IMR-90 (cell line): ENCODE measurements at regions not wholly inside any gene's neighbourhood (a gene's known extent, or its start where the extent isn't known, plus 50 kb on each side); places are given as distances from the start of the nearest gene placed in this dataset.

Experiments
- ATAC-seq: fragments of 200-7000 bp; cut with Tn5 transposase; 2 replicates; pipeline ENCODE4 v1.9.1; 2020; ENCODE audit warnings: low read depth, mild to moderate bottlenecking, moderate library complexity
- BruUV-seq: library from RNA; stranded (reverse); fragments of 400-500 nt; replicated peaks from 2 replicates; lab custom pipeline; 2021; lab: Mats Ljungman, UMichigan
- CTCF ChIA-PET: fragments of 300-600 bp; formaldehyde crosslinking; extraction: SDS; loops from one replicate; lab custom pipeline; 2021; ENCODE audit warnings: antibody characterized with exemption; lab: Yijun Ruan, JAX
- POLR2A ChIA-PET: fragments of 300-600 bp; sonication (Branson Sonifier 250); formaldehyde crosslinking; loops from one replicate; lab custom pipeline; 2022; ENCODE audit warnings: antibody characterized with exemption; ENCODE audit not compliant: unreplicated experiment; lab: Charles Lee
- DNase-seq: peaks from one replicate; pipeline ENCODE4 v3.0.0; 2013
- H2AFZ ChIP-seq: replicated peaks from 2 replicates; pipeline ENCODE3; 2013; ENCODE audit warnings: low read length, mild to moderate bottlenecking; ENCODE audit not compliant: poor library complexity
- H2AK5ac ChIP-seq: 2 replicates; pipeline ENCODE4 v1.6.1; 2013; ENCODE audit warnings: low read depth, low read length, inconsistent platforms
- H2AK9ac ChIP-seq: replicated peaks from 2 replicates; pipeline ENCODE3; 2013; ENCODE audit warnings: mild to moderate bottlenecking, low read depth, low read length, moderate library complexity; ENCODE audit not compliant: poor library complexity
- H2BK120ac ChIP-seq: 2 replicates; pipeline ENCODE4 v1.6.1; 2013; ENCODE audit warnings: low read depth, low read length, inconsistent platforms
- H2BK15ac ChIP-seq: 3 replicates; pipeline ENCODE4 v1.6.1; 2013; ENCODE audit warnings: low read depth, low read length, inconsistent platforms
- H2BK20ac ChIP-seq: 2 replicates; pipeline ENCODE4 v1.6.1; 2013; ENCODE audit warnings: low read depth, mild to moderate bottlenecking, inconsistent platforms, low read length, moderate library complexity
- H2BK5ac ChIP-seq: 2 replicates; pipeline ENCODE4 v1.6.1; 2013; ENCODE audit warnings: mild to moderate bottlenecking, low read depth, low read length, inconsistent platforms; ENCODE audit not compliant: poor library complexity, severe bottlenecking
- H3K14ac ChIP-seq: replicated peaks from 2 replicates; pipeline ENCODE4 v1.6.1; 2013; ENCODE audit warnings: low read depth, low read length, inconsistent platforms
- H3K18ac ChIP-seq: 2 replicates; pipeline ENCODE4 v1.6.1; 2013; ENCODE audit warnings: low read depth, low read length, control low read depth
- H3K23ac ChIP-seq: 2 replicates; pipeline ENCODE4 v1.6.1; 2013; ENCODE audit warnings: low read depth, low read length, inconsistent platforms
- H3K27ac ChIP-seq: 2 replicates; pipeline ENCODE4 v1.5.1; 2013; ENCODE audit warnings: mild to moderate bottlenecking, control low read depth, low read length; ENCODE audit not compliant: insufficient read depth
- H3K27me3 ChIP-seq: 2 replicates; pipeline ENCODE4 v1.6.1; 2013; ENCODE audit warnings: low read length; ENCODE audit not compliant: control insufficient read depth, insufficient read depth
- H3K36me3 ChIP-seq: 2 replicates; pipeline ENCODE4 v1.6.1; 2013; ENCODE audit warnings: low read length, mixed read lengths; ENCODE audit not compliant: control insufficient read depth, insufficient read depth
- H3K4ac ChIP-seq: 2 replicates; pipeline ENCODE4 v1.6.1; 2013; ENCODE audit warnings: low read depth, low read length, inconsistent platforms
- H3K4me1 ChIP-seq: 2 replicates; pipeline ENCODE4 v1.6.1; 2013; ENCODE audit warnings: low read length, mixed read lengths; ENCODE audit not compliant: control insufficient read depth, insufficient read depth
- H3K4me2 ChIP-seq: 2 replicates; pipeline ENCODE4 v1.6.1; 2013; ENCODE audit warnings: low read depth, mild to moderate bottlenecking, control low read depth, low read length, moderate library complexity
- H3K4me3 ChIP-seq: 2 replicates; pipeline ENCODE4 v1.5.1; 2013; ENCODE audit warnings: low read depth, mild to moderate bottlenecking, control low read depth, low read length, moderate library complexity; ENCODE audit not compliant: insufficient read depth
- H3K56ac ChIP-seq: 2 replicates; pipeline ENCODE4 v1.6.1; 2013; ENCODE audit warnings: low read length, inconsistent platforms; ENCODE audit not compliant: insufficient read depth; ENCODE audit errors: extremely low read depth
- H3K79me1 ChIP-seq, 2 experiments: 2 replicates each; pipeline ENCODE4 v1.6.1; 2013; ENCODE audit warnings: low read length in 2 of 2, inconsistent platforms in 1 of 2, low read depth in 1 of 2
- H3K9ac ChIP-seq: 2 replicates; pipeline ENCODE4 v1.6.1; 2013; ENCODE audit warnings: low read depth, low read length, control low read depth
- H3K9me1 ChIP-seq: 2 replicates; pipeline ENCODE4 v1.6.1; 2013; ENCODE audit warnings: low read length, inconsistent platforms; ENCODE audit not compliant: insufficient read depth
- H3K9me3 ChIP-seq: 2 replicates; pipeline ENCODE4 v1.6.1; 2013; ENCODE audit warnings: low read length; ENCODE audit not compliant: control insufficient read depth, insufficient read depth
- H4K20me1 ChIP-seq: 2 replicates; pipeline ENCODE4 v1.6.1; 2013; ENCODE audit warnings: low read length, inconsistent platforms; ENCODE audit not compliant: insufficient read depth
- H4K5ac ChIP-seq: 2 replicates; pipeline ENCODE4 v1.6.1; 2013; ENCODE audit warnings: mild to moderate bottlenecking, low read depth, low read length, control low read depth
- H4K8ac ChIP-seq, 2 experiments: 2 replicates each; pipeline ENCODE4 v1.6.1; 2013; ENCODE audit warnings: low read depth in 2 of 2, low read length in 2 of 2, control low read depth in 1 of 2, inconsistent platforms in 1 of 2
- H4K91ac ChIP-seq: 2 replicates; pipeline ENCODE4 v1.6.1; 2013; ENCODE audit warnings: low read depth, low read length, inconsistent platforms; ENCODE audit not compliant: insufficient read depth
- CHD1 ChIP-seq: IDR thresholded peaks from 2 replicates; pipeline ENCODE4 v1.6.1; 2012; ENCODE audit warnings: low read depth, low read length, improper control_type of control experiment
- CTCF ChIP-seq: conservative IDR thresholded peaks from 2 replicates; pipeline ENCODE4 v1.5.1; 2012; ENCODE audit warnings: mild to moderate bottlenecking, low read depth, low read length, improper control_type of control experiment
- FOS ChIP-seq: fragments of 150-350 bp; IDR thresholded peaks from 2 replicates; pipeline ENCODE4 v1.6.1; 2016; ENCODE audit warnings: low read depth, low read length
- MAFK ChIP-seq: IDR thresholded peaks from 2 replicates; pipeline ENCODE4 v1.6.1; 2012; ENCODE audit warnings: low read depth, low read length, improper control_type of control experiment
- NFE2L2 ChIP-seq: fragments of 150-350 bp; IDR thresholded peaks from 2 replicates; pipeline ENCODE4 v1.6.1; 2016; ENCODE audit warnings: low read depth, mild to moderate bottlenecking, low read length
- RAD21 ChIP-seq: IDR thresholded peaks from 2 replicates; pipeline ENCODE4 v1.6.1; 2012; ENCODE audit warnings: low read length, improper control_type of control experiment
- RCOR1 ChIP-seq: IDR thresholded peaks from 2 replicates; pipeline ENCODE4 v1.6.1; 2012; ENCODE audit warnings: mild to moderate bottlenecking, low read length, improper control_type of control experiment; ENCODE audit not compliant: insufficient replicate concordance
- dilution Hi-C: fragments of 300-500 bp; cut with HindIII; formaldehyde crosslinking; loops from one replicate; pipeline ENCODE4 v1.14.3; 2018; ENCODE audit warnings: low sequenced_read_pairs; ENCODE audit not compliant: unreplicated experiment
- in situ Hi-C: fragments of 300-500 bp; cut with MboI; formaldehyde crosslinking; loops from 3 replicates; pipeline ENCODE4 v1.14.3; 2019; ENCODE audit warnings: low sequenced_read_pairs, inconsistent platforms, mixed read lengths
- intact Hi-C: fragments of 100-400 bp; cut with micrococcal nuclease; formaldehyde crosslinking; loops from 2 replicates; pipeline ENCODE4 v1.10.0; 2022

GRCh38 chr18:42264497-42264896, 309.5 kb downstream of the PIK3C3 start:
- H2BK120ac ChIP-seq = no peak overlapping the region
- H3K9me1 ChIP-seq = no peaks in the 10 kb centered on the region
- H2BK5ac ChIP-seq = no peak overlapping the region
- no peaks in the 10 kb centered on the region for H3K27me3 ChIP-seq
- H3K14ac ChIP-seq = no peak overlapping the region
- intact Hi-C loops = no loop called here
- no peak for DNase-seq
- no TSS peak for BruUV-seq
- no peaks in the 10 kb centered on the region for H3K4me1 ChIP-seq
- TF ChIP-seq RAD21 = no peak
- no peak for TF ChIP-seq CTCF
- no peak for TF ChIP-seq MAFK
- no peak for TF ChIP-seq FOS
- TF ChIP-seq NFE2L2 = no peak
- no peak for TF ChIP-seq RCOR1
- no peak for TF ChIP-seq CHD1
- dilution Hi-C loops = no loop called here
- no peak overlapping the region for H4K5ac ChIP-seq
- no peak overlapping the region for H3K27ac ChIP-seq
- ATAC-seq = no peak
- H3K36me3 ChIP-seq = no peaks in the 10 kb centered on the region
- H2AK5ac ChIP-seq = no peak overlapping the region
- no peak overlapping the region for H3K56ac ChIP-seq
- in situ Hi-C loops = no loop called here
- no peak overlapping the region for H3K4me2 ChIP-seq
- H2BK20ac ChIP-seq = no peak overlapping the region
- no peaks in the 10 kb centered on the region for H4K20me1 ChIP-seq
- H3K4me3 ChIP-seq = no peak overlapping the region
- no peak overlapping the region for H2AFZ ChIP-seq
- no peak overlapping the region for H3K23ac ChIP-seq
- POLR2A ChIA-PET = no interaction called here
- CTCF ChIA-PET = no interaction called here
- H2BK15ac ChIP-seq = no peak overlapping the region
- no peaks in the 10 kb centered on the region for H3K9me3 ChIP-seq
- H3K18ac ChIP-seq = no peak overlapping the region
- no peaks in the 10 kb centered on the region for H3K79me1 ChIP-seq
- H4K8ac ChIP-seq = no peak overlapping the region
- no peak overlapping the region for H4K91ac ChIP-seq
- no peak overlapping the region for H3K4ac ChIP-seq
- no peak overlapping the region for H2AK9ac ChIP-seq
- H3K9ac ChIP-seq = no peak overlapping the region
